DMS153 (cell line): ENCODE measurements at regions not wholly inside any gene's neighbourhood (a gene's known extent, or its start where the extent isn't known, plus 50 kb on each side); places are given as distances from the start of the nearest gene placed in this dataset.
"Not testable (repeated sequence)": the region's sequence is repeated elsewhere in the genome, so short reads cannot be mapped to it uniquely, and the experiment has no call there.

Source experiments
- DNase-seq: peaks from one replicate; lab custom pipeline; 2025; lab: John Stamatoyannopoulos, UW

DNA sequence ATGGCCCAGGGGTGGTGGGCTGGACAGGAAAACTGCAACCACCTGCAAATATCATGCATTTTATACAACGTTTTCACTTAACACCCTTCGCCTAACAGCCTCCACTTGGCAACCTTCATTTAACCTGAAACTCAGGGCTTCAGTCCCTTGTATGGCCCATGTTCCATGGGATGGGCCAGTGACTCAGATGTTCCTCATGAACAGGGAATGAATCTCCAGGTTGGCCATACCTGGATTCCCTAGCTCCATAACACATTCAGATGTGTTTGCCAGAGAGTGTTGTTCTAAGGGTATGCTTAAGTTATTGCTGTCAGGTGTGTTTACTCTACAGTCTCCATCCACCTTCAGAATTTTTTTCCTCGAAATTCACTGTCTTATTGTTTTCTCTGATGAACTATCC lies 316.9 kb downstream of the JRKL start:
- DNase-seq, result no peak

DNA sequence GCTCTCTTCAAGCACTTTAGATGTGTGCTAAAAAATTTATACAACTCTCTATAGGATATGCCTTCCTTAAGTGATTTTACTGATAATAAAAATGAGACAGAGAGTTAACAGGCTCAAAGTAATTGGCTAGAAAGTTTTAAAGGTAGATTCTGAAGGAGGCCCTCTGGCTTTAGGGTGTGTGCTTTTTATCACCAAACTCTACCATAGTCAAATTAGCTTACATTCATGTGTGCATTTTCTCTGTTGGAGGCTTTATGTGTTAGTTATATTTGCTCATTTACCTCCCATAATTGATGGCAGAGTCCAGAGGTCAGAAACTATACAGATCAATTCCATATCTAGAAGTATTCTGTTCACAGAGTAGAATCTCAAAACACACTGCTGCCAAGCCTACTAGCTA lies 317.5 kb downstream of the JRKL start:
- no peak for DNase-seq

DNA sequence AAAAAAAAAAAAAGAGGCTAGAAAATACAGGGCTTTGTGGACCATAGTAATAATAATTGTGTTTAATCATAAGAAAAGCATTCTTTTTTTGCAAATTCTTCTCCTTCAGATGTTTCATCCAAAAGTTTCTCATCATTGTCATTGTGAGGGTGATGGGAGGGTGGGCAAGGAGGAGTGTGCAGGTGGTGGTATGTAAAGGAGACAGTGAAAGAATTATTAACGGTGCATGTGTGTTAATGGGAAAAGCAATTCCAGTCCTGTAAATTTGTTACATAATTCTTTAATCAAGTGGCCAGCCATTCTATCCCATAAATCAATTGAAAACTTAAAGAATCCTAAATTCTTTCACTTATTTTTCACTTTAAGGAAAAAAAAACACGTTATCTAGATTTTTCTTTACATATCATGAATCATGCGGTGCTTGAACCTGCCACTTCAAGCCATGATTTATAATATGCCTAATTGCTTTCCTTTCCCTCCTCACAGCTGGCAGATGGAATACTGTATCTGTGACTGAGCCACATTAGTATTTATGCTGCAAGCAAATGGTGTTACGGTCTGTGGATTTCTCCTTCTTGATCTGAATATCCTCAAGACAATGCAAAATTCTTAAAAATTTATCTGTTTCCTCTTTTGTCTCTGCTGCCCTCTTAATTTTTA lies 318.5 kb downstream of the JRKL start:
- DNase-seq, result no peak

DNA sequence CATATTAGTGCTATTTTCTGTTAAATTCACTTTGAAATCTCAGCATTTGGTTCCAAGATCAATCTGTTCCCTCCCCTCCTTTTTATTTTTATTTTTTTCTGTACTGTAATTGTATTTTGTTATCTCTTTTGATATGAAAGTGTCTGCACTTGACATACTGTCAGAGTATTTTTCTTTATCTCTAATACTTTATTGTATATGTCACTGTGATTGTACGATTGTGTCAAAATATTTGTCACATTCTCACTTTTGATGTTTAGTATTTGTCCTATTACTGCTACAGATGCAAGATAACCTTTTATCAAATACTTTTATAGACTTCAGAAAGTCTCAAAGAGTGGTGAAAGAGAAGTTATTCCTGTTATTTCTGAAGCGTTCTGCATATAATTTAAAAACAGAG lies 323.5 kb downstream of the JRKL start:
- DNase-seq, result no peak

DNA sequence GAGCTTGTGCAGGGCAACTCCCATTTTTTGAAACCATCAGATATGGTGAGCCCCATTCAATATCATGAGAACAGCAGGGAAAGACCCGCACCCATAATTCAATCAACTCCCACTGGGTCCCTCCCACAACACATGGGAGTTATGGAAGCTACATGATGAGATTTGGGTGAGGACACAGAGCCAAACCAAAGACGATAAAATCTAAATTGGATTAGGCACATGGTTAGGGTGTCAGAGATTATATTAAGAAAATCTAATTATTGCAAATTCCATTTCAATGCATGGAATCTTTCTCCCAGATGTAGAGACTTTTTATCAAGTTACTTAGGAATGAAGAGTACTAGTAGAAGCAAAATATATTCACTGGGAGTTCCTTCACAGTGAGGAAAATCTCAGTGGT lies 324.9 kb downstream of the JRKL start:
- no peak for DNase-seq

DNA sequence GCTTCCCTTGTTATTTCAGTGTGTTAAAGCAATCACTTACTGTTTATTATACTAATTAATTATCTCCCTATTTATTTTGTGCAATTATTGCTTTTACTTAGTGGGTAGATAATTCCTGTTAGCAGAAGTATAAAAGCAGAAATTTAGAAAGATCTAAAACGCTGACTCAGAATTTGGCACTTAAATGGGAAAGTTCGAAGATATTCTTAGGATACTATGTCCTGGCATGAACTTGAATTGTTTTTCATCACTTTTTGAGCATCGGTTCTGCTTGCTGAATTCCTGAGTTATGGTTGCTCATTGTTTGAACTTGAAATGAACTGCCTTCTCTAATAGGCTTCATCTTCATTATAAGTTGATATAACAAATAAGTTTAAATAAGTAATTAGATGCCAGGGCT lies 325.4 kb downstream of the JRKL start:
- no peak for DNase-seq

- no peak for DNase-seq
Measured at GRCh38 chr11:96736601-96737000, 346.8 kb downstream of the JRKL start.

- DNase-seq, result no peak
Measured at GRCh38 chr11:96738311-96738710, 348.5 kb downstream of the JRKL start.

DNA sequence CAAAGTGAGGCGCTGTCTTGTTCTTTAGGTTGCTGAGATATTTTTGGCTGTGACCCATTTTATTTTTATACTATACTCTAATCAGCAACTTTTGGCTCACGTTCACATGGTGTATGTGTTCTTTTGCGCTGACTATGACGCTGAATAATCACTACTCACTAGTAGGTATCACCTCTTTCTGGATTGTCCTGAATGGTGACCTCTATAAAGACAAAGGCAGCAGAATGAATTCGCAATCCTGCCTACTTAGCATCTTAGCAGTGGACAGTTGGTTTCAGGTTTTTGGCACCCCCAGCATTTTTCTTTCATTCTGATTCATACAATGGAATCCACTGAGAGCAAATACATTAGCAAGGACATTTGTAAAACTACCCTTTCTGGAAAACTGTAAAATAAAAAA lies 351.3 kb downstream of the JRKL start:
- DNase-seq, result no peak

DNA sequence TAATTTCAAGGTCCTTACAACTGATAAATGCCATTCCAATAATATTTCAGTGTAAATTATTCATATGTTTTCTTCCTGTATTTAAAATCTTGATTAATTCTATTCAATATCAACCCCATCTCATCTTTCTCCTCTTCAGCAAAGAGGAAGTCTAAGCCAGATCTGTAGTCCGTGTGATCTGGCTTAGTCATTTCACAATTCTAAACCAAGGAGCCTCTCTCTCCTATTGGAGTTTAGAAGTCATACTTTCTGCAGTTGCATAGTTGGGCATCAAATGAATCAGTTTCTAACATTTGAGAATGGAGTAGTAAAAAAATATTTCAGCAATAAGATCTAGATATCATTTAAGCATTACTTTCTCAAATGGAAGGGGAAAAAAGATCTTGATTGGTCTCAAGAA lies 354.9 kb downstream of the JRKL start:
- DNase-seq, result no peak

DNA sequence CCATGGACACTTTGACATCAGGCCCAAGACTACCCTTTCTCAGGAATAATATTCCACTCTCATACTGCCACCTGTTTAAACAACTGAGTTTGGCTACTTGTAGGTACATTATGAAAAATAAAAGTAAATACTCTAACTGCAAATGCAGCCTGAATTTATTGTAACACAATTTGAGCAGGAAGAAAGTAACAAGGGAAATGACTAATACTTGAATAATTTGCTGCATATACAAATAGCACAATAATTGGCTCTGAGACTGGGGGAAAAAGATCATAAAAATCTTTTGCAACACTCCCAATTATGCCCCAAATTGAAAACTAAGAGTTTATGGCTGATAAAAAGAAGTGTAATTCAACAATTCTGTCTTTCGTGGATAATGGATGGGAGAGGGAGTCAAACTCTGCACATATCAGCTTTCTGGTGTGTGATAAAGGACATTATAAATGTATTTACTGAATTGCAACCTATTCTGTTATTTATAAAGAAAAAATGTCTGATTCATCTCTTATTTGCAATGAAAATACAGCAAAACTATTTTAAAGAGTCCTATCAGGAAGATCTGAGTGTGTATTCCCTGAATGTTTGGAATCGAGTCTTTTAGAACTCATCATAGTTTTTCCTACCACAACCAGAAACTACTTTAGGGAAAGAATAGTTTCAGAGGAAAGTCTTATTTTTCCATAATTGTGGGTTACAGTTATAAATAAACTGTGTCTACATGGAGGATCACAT lies 359.0 kb downstream of the JRKL start:
- DNase-seq, result no peak

DNA sequence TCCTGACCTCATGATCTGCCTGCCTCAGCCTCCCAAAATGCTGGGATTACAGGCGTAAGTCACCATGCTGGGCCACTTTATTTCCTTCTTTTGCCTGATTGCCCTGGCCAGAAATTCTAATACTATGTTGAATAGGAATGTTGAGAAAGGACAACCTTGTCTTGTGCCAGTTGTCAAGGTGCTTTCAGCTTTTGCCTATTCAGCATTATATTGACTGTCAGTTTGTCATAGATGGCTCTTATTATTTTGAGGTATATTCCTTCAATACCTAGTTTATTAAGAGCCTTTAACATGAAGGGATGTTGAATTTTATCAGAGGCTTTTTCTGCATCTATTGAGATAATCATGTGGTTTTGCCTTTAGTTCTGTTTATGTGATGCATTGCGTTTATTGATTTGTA lies 362.0 kb downstream of the JRKL start:
- DNase-seq, result not testable (repeated sequence)

- no peak for DNase-seq
Measured at GRCh38 chr11:96752221-96752620, 362.4 kb downstream of the JRKL start.

DNA sequence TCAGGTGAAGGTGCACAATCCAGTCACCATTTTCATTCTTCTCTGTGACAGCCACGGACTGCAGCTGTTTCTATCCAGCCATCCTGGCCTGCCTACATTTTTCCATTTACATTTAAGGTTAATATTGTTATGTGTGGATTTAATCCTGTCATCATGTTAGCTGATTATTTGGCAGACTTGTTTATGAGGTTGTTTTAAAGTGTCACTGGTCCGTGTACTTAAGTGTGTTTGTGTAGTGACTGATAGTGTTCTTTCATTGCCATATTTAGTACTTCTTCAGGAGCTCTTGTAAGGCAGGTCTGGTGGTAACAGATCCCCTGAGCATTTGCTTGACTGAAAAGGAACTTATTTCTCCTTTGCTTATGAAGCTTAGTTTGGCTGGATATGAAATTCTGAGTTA lies 364.2 kb downstream of the JRKL start:
- no peak for DNase-seq

DNA sequence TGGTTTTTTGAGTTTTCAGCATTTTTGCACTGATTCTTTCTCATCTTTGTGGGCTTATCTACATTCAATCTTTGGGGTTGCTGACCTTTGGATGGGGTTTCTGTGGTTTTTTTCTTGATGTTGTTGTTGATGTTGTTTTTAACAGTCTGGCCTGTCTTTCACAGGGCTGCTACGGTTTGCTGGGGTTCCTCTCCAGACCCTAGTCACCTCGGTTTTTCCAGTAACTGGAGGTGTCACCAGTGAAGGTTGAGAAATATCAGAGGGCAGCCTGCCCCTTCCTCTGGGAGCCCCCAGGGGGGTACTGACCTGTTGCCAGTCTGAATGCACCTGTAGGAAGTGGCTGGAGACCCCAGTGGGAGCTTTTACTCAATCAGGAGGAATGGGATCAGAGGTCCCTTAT lies 365.4 kb downstream of the JRKL start:
- DNase-seq, result no peak

DNA sequence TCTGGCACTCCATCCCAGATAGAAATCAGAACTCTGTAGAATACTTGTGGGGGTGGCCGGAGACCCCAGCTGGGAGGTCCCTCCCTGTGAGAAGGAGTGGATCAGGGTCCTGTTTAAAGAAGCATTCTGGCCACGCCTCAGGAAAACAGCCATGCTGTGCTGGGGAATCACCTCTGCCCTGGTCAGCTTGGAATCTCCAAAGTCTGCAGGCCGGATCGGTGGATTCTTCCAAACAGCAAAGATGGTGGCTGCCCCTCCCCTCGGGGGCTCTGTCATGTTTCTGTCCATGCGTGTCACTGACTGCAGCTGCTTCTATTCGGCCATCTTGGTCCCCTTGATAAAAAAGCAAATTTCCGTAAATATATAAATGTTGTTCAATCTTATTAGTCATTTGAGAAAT lies 365.9 kb downstream of the JRKL start:
- no peak for DNase-seq

DNA sequence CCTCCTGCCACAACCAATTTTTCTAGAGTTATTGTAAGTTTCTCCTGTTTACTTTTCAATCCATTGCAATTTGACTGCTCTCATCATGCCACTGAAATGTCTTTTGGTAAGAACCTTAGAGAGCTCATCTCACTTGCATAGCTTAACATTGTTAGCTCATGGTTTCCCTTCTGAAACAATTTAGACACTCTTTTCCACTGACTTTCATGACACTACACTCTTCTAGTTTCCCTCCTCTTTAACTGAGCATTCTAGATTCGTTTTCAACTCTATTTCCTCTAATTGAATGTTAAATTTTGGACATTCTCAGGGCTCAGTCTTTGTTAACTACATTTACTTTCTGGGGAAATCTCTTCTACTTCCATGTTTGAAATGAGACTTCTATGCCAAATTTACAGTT lies 369.1 kb downstream of the JRKL start:
- DNase-seq, result no peak

DNA sequence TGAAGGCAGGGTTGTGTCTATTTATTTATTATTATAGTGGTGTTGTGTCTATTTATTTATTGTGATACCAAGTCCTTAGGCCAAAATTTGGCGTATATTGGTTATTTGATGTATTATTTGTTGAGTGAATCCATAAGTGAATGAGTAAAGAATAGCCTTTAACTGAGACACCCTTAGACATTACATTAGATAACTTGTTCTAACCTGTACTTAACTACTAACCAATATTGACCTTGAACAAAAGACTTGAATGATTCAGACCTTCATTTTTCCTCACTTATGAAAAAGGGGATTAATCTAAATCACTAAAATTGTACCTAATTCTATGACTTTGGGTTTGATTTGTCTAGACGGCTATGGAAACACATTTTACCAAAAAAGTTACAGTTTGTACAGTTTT lies 370.5 kb downstream of the JRKL start:
- no peak for DNase-seq

DNA sequence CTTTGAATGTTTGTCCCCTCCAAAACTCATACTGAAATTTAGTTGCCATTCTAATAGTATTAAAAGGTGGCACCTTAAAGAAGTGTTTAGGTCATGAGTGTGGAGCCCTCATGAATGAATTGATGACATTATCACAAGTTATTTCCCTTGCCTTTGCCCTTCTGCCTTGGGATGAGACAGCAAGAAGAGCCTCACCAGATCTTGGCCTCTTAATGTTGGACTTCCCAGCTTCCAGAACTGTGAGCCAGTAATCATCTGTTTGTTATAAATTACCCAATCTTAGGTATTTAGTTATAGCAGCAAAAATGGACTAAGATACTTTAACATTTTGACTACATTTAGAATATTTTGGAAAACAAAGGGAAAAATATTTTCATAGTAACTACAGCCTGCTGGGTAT lies 371.0 kb downstream of the JRKL start:
- no peak for DNase-seq

DNA sequence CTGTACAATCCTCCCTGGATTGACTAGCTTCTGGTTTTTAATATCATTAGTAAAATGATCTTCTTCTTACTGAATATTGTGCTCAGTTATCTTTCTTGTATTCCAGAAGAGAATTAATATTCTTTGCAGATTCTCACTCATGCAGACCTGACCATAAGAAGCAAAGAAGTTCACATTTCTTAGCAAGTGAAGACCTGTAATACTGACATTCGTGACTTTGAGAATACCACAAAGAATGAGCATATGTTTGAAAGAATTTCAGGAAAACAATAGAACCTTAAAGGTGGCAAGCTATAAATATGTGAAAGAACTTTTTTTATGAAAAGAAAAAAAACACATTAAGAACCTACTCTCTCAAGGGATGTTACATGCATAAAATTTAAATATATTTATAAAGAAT lies 371.6 kb downstream of the JRKL start:
- no peak for DNase-seq

- DNase-seq, result no peak
Measured at GRCh38 chr11:96763244-96763643, 373.4 kb downstream of the JRKL start.

DNA sequence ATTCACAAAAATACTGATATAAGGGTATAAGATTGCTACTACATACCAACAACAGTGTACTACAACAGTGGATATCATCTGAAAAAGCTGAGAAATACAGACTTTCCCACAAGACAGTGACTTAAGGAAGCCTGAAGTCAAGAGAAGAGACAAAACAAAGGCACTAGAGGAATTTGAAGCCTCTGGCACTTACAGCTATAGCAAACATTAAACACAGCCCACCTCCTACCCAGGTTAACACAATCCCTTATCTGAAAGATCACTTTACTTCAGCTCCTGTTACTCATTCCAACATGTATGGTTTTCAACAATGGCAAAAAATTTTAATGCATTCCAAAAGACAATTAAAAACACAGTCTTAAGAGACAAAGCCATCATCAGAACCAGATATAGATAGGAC lies 388.5 kb downstream of the JRKL start:
- DNase-seq, result no peak

DNA sequence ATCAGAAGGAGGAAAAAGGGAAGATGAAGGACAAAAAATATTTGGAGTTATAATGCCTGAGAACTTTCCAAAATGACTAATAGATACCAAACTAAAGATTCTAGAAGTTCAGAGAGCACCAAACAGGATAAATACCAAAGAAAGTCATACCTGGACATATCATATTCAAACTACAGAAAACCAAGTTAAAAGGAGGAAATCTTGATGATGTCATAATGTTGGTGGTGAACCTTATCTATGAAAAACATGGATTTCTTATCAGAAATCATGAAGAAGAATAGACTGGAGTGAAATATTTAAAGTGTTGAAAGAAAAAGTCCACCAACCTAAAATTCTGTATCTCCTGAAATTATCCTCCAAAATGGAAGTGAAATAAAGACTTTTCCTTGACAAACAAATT lies 389.2 kb downstream of the JRKL start:
- DNase-seq, result no peak

- DNase-seq, result no peak
Measured at GRCh38 chr11:96781082-96781481, 391.3 kb downstream of the JRKL start.
